HEK293T (cell line): ENCODE measurements at regions not wholly inside any gene's neighbourhood (a gene's known extent, or its start where the extent isn't known, plus 50 kb on each side); places are given as distances from the start of the nearest gene placed in this dataset.
"Not testable (repeated sequence)": the region's sequence is repeated elsewhere in the genome, so short reads cannot be mapped to it uniquely, and the experiment has no call there.

Experiments used
- CTCF ChIA-PET: fragments of 350-600 bp; formaldehyde crosslinking; extraction: SDS; loops from one replicate; lab custom pipeline; 2021; ENCODE audit warnings: antibody characterized with exemption, inconsistent platforms; lab: Yijun Ruan, JAX
- POLR2A ChIA-PET: fragments of 350-600 bp; formaldehyde crosslinking; extraction: SDS; loops from one replicate; lab custom pipeline; 2020; ENCODE audit warnings: antibody characterized with exemption, inconsistent platforms; lab: Yijun Ruan, JAX
- DNase-seq: peaks from one replicate; pipeline ENCODE4 v3.0.0; 2012; ENCODE audit warnings: mixed read lengths; ENCODE audit errors: extremely low spot score
- ARNT ChIP-seq: fragments of 450-650 bp; IDR thresholded peaks from 2 replicates; pipeline ENCODE4 v1.6.1; 2017; ENCODE audit warnings: mild to moderate bottlenecking
- BHLHE40 ChIP-seq: fragments of 450-650 bp; IDR thresholded peaks from 2 replicates; pipeline ENCODE4 v1.6.1; 2016; ENCODE audit warnings: mild to moderate bottlenecking, moderate library complexity, borderline replicate concordance
- CTBP1 ChIP-seq: fragments of 450-650 bp; IDR thresholded peaks from 2 replicates; pipeline ENCODE4 v1.6.1; 2016; ENCODE audit warnings: borderline replicate concordance
- ELF4 ChIP-seq: fragments of 450-650 bp; IDR thresholded peaks from 2 replicates; pipeline ENCODE4 v1.6.1; 2017; ENCODE audit warnings: antibody characterized with exemption
- FOXA1 ChIP-seq: fragments of 450-650 bp; IDR thresholded peaks from 2 replicates; pipeline ENCODE4 v1.6.1; 2016; ENCODE audit warnings: mild to moderate bottlenecking
- FOXK2 ChIP-seq: fragments of 450-650 bp; IDR thresholded peaks from 2 replicates; pipeline ENCODE4 v1.6.1; 2016; ENCODE audit warnings: mild to moderate bottlenecking
- FOXM1 ChIP-seq: fragments of 450-650 bp; IDR thresholded peaks from 2 replicates; pipeline ENCODE4 v1.6.1; 2017; ENCODE audit warnings: mild to moderate bottlenecking, borderline replicate concordance
- HDGF ChIP-seq: fragments of 450-650 bp; IDR thresholded peaks from 2 replicates; pipeline ENCODE4 v1.6.1; 2017; ENCODE audit warnings: antibody characterized with exemption, borderline replicate concordance
- L3MBTL2 ChIP-seq: fragments of 450-650 bp; conservative IDR thresholded peaks from 2 replicates; pipeline ENCODE4 v1.6.1; 2016; ENCODE audit warnings: mild to moderate bottlenecking
- LEF1 ChIP-seq: fragments of 450-650 bp; IDR thresholded peaks from 2 replicates; pipeline ENCODE4 v1.6.1; 2017; ENCODE audit warnings: mild to moderate bottlenecking, borderline replicate concordance
- NFRKB ChIP-seq: fragments of 450-650 bp; IDR thresholded peaks from 2 replicates; pipeline ENCODE4 v1.6.1; 2016; ENCODE audit warnings: mild to moderate bottlenecking, moderate library complexity
- PKNOX1 ChIP-seq: fragments of 450-650 bp; IDR thresholded peaks from 2 replicates; pipeline ENCODE4 v1.6.1; 2016
- SP1 ChIP-seq: fragments of 450-650 bp; IDR thresholded peaks from 2 replicates; pipeline ENCODE4 v1.6.1; 2017
- SUZ12 ChIP-seq: fragments of 450-650 bp; IDR thresholded peaks from 2 replicates; pipeline ENCODE4 v1.6.1; 2016; ENCODE audit warnings: mild to moderate bottlenecking
- TARDBP ChIP-seq: fragments of 450-650 bp; IDR thresholded peaks from 2 replicates; pipeline ENCODE4 v1.6.1; 2016
- ZNF384 ChIP-seq: fragments of 450-650 bp; IDR thresholded peaks from 2 replicates; pipeline ENCODE4 v1.6.1; 2016

- CTCF ChIA-PET = interaction anchor here (1.7 to 1.8 kb wide), 2 partner anchors 88 to 408 kb away, joined by 4 read pairs; no protein-coding TSS in a partner anchor
- POLR2A ChIA-PET = no interaction called here
- DNase-seq = no peak
- TF ChIP-seq ZNF384 (no peak), L3MBTL2 (no peak), NFRKB (no peak)
These were observed 202.2 kb downstream of the IPMK start for GRCh38 chr10:58065529-58065815.

GRCh38 chr10:58064714-58065528 lies 202.8 kb downstream of the IPMK start:
- peak; percentile 53 for DNase-seq
- TF ChIP-seq PKNOX1 (0 out of 2 replicates have a peak, but pooled peaks have one; percentile 17), NFRKB (no peak)
- CTCF ChIA-PET = interaction anchor here (0.6 to 1.8 kb wide), 6 partner anchors 88 to 1540 kb away, joined by 3 to 4 read pairs (median 4); no protein-coding TSS in a partner anchor
- POLR2A ChIA-PET = no interaction called here

GRCh38 chr10:58063861-58064480 lies 203.7 kb downstream of the IPMK start:
- CTCF ChIA-PET = interaction anchor here (0.7 to 1.7 kb wide), 2 partner anchors 347 to 407 kb away, joined by 3 to 4 read pairs; no protein-coding TSS in a partner anchor
- no peak for DNase-seq
- no peak for TF ChIP-seq LEF1
- no peak for TF ChIP-seq CTBP1
- no peak for TF ChIP-seq FOXA1
- TF ChIP-seq NFRKB = no peak
- POLR2A ChIA-PET = no interaction called here

GRCh38 chr10:58058683-58059082 lies 209.0 kb downstream of the IPMK start:
- CTCF ChIA-PET, POLR2A ChIA-PET, DNase-seq: not testable (repeated sequence)

GRCh38 chr10:58054881-58055280 lies 212.8 kb downstream of the IPMK start:
- POLR2A ChIA-PET = no interaction called here
- DNase-seq = no peak
- CTCF ChIA-PET = no interaction called here
- TF ChIP-seq ARNT (no peak), PKNOX1 (no peak), NFRKB (no peak), FOXM1 (no peak), CTBP1 (no peak), HDGF (no peak), SP1 (no peak), FOXA1 (no peak), LEF1 (no peak), ELF4 (no peak), TARDBP (no peak), ZNF384 (no peak), BHLHE40 (no peak), SUZ12 (no peak), FOXK2 (no peak), L3MBTL2 (no peak)

GRCh38 chr10:58052772-58053171 lies 214.9 kb downstream of the IPMK start:
- no peak for DNase-seq
- TF ChIP-seq L3MBTL2 = no peak
- no peak for TF ChIP-seq TARDBP
- TF ChIP-seq PKNOX1 = no peak
- TF ChIP-seq CTBP1 = no peak
- TF ChIP-seq SUZ12 = no peak
- TF ChIP-seq HDGF = no peak
- TF ChIP-seq ARNT = no peak
- no peak for TF ChIP-seq LEF1
- TF ChIP-seq FOXM1 = no peak
- TF ChIP-seq BHLHE40 = no peak
- TF ChIP-seq ZNF384 = no peak
- TF ChIP-seq NFRKB = no peak
- POLR2A ChIA-PET = no interaction called here
- CTCF ChIA-PET = interaction anchor here (0.6 kb wide), 1 partner anchor 100 kb away, joined by 3 read pairs; no protein-coding TSS in a partner anchor

GRCh38 chr10:58050575-58050974 lies 217.1 kb downstream of the IPMK start:
- DNase-seq = no peak
- CTCF ChIA-PET = no interaction called here

More at GRCh38 chr10:58050575-58050974, 217.1 kb downstream of the IPMK start:
- TF ChIP-seq NFRKB (no peak), FOXK2 (no peak), CTBP1 (no peak), L3MBTL2 (no peak), FOXM1 (no peak), ARNT (no peak), BHLHE40 (no peak), SUZ12 (no peak), LEF1 (no peak)
- POLR2A ChIA-PET = no interaction called here
